ENCODE measurements at regions not wholly inside any gene's neighbourhood (a gene's known extent, or its start where the extent isn't known, plus 50 kb on each side); places are given as distances from the start of the nearest gene placed in this dataset.

DNA sequence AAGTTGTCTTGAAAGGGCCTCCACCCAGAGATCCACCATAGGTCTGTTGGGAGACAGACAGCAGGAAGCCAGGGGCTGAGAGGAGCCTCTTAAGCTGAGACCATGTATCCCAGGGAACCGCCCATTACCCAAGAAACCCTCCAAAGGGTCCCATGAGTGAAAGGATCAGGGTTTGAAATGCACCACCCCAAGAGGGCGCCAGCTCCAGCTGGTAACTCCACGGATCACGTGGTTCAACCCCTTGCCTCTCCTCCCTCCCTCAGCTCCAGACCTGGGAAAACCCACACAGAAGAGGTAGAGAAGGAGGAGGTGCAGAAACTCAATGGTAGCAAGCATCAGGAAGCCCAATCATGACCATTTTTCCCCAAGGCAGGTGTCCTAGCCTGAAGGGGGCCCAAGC, 148.7 kb downstream of the AIPL1 start:
- Histone ChIP-seq H2BK20ac (ENCODE audit: low read length) (no peak overlapping the region), H3K79me2 (ENCODE audit: control insufficient read depth in 1 of 2, insufficient read depth in 2 of 2, low read length in 2 of 2) (no peaks in the 10 kb centered on the region), H3K9ac (replicated peaks in 1 of 4; ENCODE audit: extremely low read depth in 1 of 4, low read depth in 3 of 4, low read length in 3 of 4) (no peak overlapping the region), H3K4me1 (replicated peaks in 1 of 4; ENCODE audit: control insufficient read depth in 3 of 4, insufficient read depth in 4 of 4, low read length in 3 of 4) (no peaks in the 10 kb centered on the region), H3K56ac (replicated peaks; ENCODE audit: insufficient read length, low read depth, low read length) (no peak overlapping the region), H3K14ac (ENCODE audit: insufficient read length) (no peak overlapping the region), H3K9me3 (ENCODE audit: insufficient read depth in 2 of 2, low read depth in 1 of 2, low read length in 1 of 2) (no peaks in the 10 kb centered on the region), H3K36me3 (ENCODE audit: control insufficient read depth in 2 of 4, insufficient read depth in 4 of 4, low read length in 3 of 4) (no peaks in the 10 kb centered on the region), H2AFZ (ENCODE audit: low read length) (no peak overlapping the region), H3K79me1 (ENCODE audit: low read depth, low read length) (no peaks in the 10 kb centered on the region), H2BK12ac (ENCODE audit: low read depth, low read length) (no peak overlapping the region), H4K20me1 (replicated peaks in 1 of 2; ENCODE audit: control insufficient read depth in 1 of 2, insufficient read depth in 2 of 2, low read length in 2 of 2) (no peaks in the 10 kb centered on the region), H3K27me3 (replicated peaks in 1 of 4; ENCODE audit: control insufficient read depth in 3 of 4, extremely low read depth in 1 of 4, insufficient read depth in 3 of 4, low read length in 3 of 4) (no peaks in the 10 kb centered on the region), H4K91ac (replicated peaks; ENCODE audit: insufficient read length, low read length) (no peak overlapping the region), H2BK5ac (ENCODE audit: low read depth, low read length) (no peak overlapping the region), H4K5ac (ENCODE audit: insufficient read length, low read depth, low read length) (no peak overlapping the region), H2BK120ac (replicated peaks; ENCODE audit: low read depth, low read length) (no peak overlapping the region), H3K4me3 (ENCODE audit: extremely low read depth in 1 of 4, insufficient read depth in 2 of 4, low read depth in 3 of 4, low read length in 4 of 4) (no peak overlapping the region), H3K23me2 (ENCODE audit: low read depth, low read length) (no peaks in the 10 kb centered on the region; the same call in 1 of the 2 replicates), H3K4me2 (ENCODE audit: insufficient read depth in 1 of 2, low read depth in 2 of 2, low read length in 2 of 2) (no peak overlapping the region), H4K8ac (ENCODE audit: extremely low read depth, insufficient read depth, low read length) (no peak overlapping the region), H3K18ac (ENCODE audit: extremely low read depth, low read length) (no peak overlapping the region), H3K4ac (replicated peaks; ENCODE audit: insufficient read length, low read depth, low read length) (no peak overlapping the region), H2AK5ac (ENCODE audit: low read depth, low read length) (no peak overlapping the region), H2BK15ac (ENCODE audit: low read length) (no peak overlapping the region), H3K27ac (ENCODE audit: low read depth, low read length) (no peak overlapping the region), H3K23ac (ENCODE audit: insufficient read length) (no peak overlapping the region)
- DNase-seq (ENCODE audit: low read depth in 1 of 2, low spot score in 2 of 2) (peak; percentile 23 to 66), FAIRE-seq (peak; percentile 48)
- TF ChIP-seq CEBPB (IDR thresholded peaks at IDR 0.05; ENCODE audit: low read depth, low read length): no peak
- peak; percentile 44 to 63; a peak in 3 of 4 replicates for TF ChIP-seq RAD21 (IDR thresholded peaks at IDR 0.05 in 1 of 2, conservative IDR thresholded peaks at IDR 0.05 in 1 of 2; ENCODE audit: low read depth in 2 of 2, low read length in 2 of 2)
- TF ChIP-seq, protein P1, sequence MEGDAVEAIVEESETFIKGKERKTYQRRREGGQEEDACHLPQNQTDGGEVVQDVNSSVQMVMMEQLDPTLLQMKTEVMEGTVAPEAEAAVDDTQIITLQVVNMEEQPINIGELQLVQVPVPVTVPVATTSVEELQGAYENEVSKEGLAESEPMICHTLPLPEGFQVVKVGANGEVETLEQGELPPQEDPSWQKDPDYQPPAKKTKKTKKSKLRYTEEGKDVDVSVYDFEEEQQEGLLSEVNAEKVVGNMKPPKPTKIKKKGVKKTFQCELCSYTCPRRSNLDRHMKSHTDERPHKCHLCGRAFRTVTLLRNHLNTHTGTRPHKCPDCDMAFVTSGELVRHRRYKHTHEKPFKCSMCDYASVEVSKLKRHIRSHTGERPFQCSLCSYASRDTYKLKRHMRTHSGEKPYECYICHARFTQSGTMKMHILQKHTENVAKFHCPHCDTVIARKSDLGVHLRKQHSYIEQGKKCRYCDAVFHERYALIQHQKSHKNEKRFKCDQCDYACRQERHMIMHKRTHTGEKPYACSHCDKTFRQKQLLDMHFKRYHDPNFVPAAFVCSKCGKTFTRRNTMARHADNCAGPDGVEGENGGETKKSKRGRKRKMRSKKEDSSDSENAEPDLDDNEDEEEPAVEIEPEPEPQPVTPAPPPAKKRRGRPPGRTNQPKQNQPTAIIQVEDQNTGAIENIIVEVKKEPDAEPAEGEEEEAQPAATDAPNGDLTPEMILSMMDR (IDR thresholded peaks at IDR 0.05; ENCODE audit: control extremely low read depth in 1 of 3, insufficient read depth in 1 of 3, low read depth in 1 of 3, low read length in 3 of 3): peak; percentile 58 to 66 (median 66)
- no peak for TF ChIP-seq SIRT6 (IDR thresholded peaks at IDR 0.05; ENCODE audit: low read length)
- TF ChIP-seq CHD1 (IDR thresholded peaks at IDR 0.05; ENCODE audit: low read depth, low read length): no peak
- TF ChIP-seq MAX (IDR thresholded peaks at IDR 0.05): peak; percentile 30; the same call in 1 of the 2 replicates
- TF ChIP-seq, protein P2, sequence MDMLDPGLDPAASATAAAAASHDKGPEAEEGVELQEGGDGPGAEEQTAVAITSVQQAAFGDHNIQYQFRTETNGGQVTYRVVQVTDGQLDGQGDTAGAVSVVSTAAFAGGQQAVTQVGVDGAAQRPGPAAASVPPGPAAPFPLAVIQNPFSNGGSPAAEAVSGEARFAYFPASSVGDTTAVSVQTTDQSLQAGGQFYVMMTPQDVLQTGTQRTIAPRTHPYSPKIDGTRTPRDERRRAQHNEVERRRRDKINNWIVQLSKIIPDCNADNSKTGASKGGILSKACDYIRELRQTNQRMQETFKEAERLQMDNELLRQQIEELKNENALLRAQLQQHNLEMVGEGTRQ (IDR thresholded peaks at IDR 0.05; ENCODE audit: low read length): peak; percentile 82
- peak; percentile 38; the same call in 1 of the 2 replicates for TF ChIP-seq ATF3 (IDR thresholded peaks at IDR 0.05; ENCODE audit: insufficient read depth, low read depth, low read length)
- TF ChIP-seq NRF1 (IDR thresholded peaks at IDR 0.05; ENCODE audit: low read depth, low read length): no peak
- CTCF ChIA-PET (ENCODE audit: partially characterized antibody): interaction anchor here (0.7 to 2.2 kb wide), 24 partner anchors 9 to 703 kb away, joined by 3 to 12 read pairs (median 3); partner anchors contain the start of gene AIPL1
- 52% methylated on average over 4 of the region's 4 CpGs; no CpG with 5 or more reads in 1 of the 2 experiments for WGBS, 2 experiments (ENCODE audit: extremely low coverage in 1 of 2, insufficient coverage in 1 of 2, insufficient read length in 1 of 2, insufficient replicate concordance in 2 of 2, low coverage in 1 of 2, low lambda C conversion rate in 2 of 2, missing lambda C conversion rate in 1 of 2)
- POLR2A ChIA-PET (ENCODE audit: partially characterized antibody): interaction anchor here (0.6 to 1.3 kb wide), 2 partner anchors 20 to 60 kb away, joined by 3 to 4 read pairs; no protein-coding TSS in a partner anchor

Measured in H1 (cell line).